ENCODE measurements at regions not wholly inside any gene's neighbourhood (a gene's known extent, or its start where the extent isn't known, plus 50 kb on each side); places are given as distances from the start of the nearest gene placed in this dataset.
"Not testable (repeated sequence)": the region's sequence is repeated elsewhere in the genome, so short reads cannot be mapped to it uniquely, and the experiment has no call there.

DNA sequence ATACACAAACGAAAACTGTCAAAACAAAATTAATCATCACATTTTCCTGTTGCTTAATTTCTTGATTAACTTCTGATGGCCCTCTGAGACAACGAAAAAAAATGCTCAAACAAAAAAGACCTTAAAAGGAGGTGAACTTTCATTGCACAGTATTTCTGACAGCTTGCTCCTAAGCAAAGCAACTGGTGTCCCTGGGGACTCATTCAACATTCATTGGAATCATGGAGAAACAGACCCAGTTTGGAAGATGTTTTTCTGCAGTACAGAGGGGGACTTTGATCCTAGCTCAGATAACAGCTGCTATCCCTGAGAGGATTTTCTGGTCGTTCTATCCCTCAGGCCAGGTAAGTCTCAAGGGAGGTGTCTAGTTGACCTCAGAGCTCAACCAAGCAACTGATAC lies 378.7 kb upstream of the ATP11B start:
- intact Hi-C loops (cut with DNase I) = no loop called here
- no peak for DNase-seq

DNA sequence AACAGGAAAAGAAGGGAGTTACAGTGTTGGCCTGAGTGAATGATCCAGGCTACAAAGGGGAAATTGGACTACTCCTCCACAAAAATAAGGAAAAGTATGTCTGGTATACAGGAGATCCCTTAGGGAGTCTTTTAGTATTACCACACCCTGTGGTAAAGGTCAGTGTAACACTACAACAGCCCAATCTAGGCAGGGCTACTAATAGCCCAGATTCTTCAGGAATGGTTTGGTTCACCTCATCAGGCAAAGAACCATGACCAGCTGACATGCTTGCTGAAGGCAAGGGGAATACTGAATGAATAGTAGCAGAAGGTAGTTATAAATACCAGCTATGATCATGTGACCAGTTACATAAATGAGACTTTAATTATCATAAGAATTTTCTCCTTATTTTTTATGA lies 372.6 kb upstream of the ATP11B start:
- intact Hi-C loops (cut with DNase I) = no loop called here

DNA sequence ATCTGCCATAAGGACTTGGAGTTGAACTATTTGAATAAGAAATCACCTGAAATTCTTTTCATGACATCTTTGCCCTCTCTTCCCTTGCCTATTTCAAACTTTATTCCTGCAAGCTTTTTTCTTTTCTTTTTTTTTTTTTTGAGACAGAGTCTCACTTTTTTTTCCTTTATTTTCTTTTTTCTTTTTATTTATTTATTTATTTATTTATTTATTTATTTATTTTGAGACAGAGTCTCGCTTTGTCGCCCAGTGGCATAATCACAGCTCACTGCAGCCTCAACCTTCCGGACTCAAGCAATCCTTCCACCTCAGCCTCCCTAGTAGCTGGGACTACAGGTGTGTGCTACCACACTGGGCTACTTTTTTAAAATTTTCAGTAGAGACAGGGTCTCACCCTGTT lies 369.3 kb upstream of the ATP11B start:
- no peak for DNase-seq
- intact Hi-C loops (cut with DNase I) = no loop called here

More for the DNA sequence above, 372.6 kb upstream of the ATP11B start:
- no peak for DNase-seq

DNA sequence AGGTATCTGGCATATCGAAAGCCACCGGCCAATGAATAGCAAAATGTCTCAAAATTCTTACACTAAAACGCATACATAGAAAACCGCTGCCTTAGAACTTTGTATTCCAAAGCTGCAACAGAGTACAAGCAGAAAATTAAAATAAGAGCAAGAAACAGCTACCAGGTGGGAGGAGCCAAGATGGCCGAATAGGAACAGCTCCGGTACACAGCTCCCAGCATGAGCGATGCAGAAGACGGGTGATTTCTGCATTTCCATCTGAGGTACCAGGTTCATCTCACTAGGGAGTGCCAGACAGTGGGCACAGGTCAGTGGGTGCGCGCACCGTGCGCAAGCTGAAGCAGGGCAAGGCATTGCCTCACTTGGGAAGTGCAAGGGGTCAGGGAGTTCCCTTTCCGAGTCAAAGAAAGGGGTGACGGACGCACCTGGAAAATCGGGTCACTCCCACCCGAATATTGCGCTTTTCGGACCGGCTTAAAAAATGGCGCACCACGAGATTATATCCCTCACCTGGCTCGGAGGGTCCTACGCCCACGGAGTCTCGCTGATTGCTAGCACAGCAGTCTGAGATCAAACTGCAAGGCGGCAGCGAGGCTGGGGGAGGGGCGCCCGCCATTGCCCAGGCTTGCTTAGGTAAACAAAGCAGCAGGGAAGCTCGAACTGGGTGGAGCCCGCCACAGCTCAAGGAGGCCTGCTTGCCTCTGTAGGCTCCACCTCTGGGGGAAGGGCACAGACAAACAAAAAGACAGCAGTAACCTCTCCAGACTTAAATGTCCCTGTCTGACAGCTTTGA lies 367.2 kb upstream of the ATP11B start:
- intact Hi-C loops (cut with DNase I); DNase-seq: not testable (repeated sequence)

DNA sequence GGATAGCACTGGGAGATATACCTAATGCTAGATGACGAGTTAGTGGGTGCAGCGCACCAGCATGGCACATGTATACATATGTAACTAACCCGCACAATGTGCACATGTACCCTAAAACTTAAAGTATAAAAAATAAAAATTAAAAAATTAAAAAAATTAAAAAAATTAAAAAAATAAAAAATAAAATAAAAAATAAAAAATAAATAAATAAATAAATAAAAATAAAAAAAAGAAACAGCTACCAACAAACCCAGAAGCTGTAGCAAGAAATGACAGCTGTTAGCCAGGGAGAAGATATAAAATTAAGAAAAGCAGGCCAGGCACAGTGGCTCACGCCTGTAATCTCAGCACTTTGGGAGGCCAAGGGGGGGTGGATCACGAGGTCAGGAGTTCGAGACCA lies 361.3 kb upstream of the ATP11B start:
- intact Hi-C loops (cut with DNase I); DNase-seq: not testable (repeated sequence)

DNA sequence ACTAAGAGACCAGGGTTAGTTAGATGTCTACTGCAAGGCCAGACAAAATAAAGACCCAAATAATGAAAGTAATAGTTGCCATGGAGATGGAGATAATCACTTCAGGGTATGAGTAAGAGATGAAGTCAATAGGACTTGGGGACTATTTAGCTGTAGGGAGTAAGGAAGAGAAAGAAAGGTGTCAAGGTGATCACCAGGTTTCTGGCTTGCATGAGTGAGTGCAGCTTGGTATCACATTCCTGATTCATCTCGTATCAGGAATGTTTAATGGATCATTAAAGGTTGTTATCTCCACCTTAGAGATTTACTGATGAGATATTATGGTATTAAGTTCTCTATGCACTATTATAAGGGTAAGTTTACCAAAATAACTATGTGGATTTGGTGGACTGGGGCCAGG lies 357.4 kb upstream of the ATP11B start:
- no peak for DNase-seq
- intact Hi-C loops (cut with DNase I) = no loop called here

DNA sequence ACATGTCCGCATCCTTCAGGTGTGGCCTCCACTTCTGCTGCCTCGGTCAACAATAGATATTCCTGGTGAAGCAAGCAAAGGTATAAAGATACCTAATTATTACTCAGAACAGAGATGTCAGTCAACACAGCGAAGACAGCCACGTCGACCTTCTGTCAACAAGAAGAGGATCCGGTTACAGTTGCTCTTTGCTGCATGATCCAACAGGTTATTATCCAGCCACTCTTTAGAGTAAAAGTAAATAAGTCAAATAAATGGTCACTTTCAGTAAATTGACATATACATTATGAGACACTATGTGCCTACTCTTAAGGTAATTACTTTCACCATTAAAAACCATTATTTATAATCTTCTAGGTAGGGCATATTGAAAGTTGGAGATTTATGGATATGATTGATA lies 356.8 kb upstream of the ATP11B start:
- intact Hi-C loops (cut with DNase I) = no loop called here
- DNase-seq = no peak

DNA sequence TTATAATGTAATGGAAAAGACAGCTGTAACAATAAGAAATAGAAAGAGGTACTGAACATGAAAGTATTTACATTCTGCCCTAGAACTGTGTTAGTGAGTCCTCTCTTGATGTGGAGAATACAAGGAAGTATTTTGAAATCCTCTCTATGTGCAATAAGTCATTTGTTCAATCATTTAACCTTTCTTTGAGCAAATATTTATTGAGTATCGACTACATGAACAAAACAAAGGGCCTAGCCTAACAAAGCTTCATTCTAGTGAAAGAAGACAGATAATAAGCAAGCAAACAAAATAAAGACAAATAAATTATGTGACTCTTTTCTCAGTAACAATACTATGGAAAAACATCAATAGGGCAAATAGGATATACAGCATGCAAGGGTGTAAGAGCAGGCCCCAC lies 354.9 kb upstream of the ATP11B start:
- intact Hi-C loops (cut with DNase I) = no loop called here

DNA sequence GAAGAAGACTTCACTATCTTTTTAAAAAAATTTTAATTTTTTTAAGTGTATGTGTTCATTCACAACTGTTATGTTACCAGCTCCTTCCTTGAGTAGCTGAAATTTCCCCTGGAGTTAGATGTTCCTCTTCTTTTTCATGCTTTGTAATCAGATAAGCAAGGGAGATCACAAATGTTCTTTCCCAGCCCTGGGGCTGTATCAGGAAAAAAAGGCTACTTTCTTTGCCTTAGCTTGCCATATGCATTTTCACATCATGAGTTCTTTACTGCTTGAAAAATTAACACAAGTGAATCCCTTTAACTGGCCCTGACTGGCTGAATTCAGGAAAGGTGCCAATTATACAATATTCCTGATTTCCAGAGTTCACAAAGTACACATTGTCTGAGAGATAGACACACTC lies 353.2 kb upstream of the ATP11B start:
- intact Hi-C loops (cut with DNase I) = no loop called here
- DNase-seq = no peak

More for the DNA sequence above, 354.9 kb upstream of the ATP11B start:
- no peak for DNase-seq

DNA sequence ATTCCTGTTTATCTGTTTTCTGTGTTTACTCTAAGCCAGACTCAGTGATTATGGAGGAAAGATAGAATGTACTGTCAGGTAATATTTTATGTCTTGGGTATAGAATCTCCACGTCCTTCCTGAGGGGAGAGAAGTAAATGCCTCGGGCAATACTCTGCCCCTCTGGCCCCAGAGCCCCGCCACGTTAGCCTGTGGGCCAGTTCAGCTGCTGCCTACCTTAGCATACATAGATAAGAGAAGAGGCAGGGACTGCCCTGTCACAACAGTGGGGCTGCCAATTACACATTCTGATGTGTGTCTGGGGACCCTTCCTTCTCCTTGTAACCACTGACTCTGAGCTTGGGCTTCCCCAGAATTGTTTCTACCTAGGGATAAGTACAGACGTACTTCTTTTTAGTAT lies 347.7 kb upstream of the ATP11B start:
- no peak for DNase-seq
- intact Hi-C loops (cut with DNase I) = no loop called here

DNA sequence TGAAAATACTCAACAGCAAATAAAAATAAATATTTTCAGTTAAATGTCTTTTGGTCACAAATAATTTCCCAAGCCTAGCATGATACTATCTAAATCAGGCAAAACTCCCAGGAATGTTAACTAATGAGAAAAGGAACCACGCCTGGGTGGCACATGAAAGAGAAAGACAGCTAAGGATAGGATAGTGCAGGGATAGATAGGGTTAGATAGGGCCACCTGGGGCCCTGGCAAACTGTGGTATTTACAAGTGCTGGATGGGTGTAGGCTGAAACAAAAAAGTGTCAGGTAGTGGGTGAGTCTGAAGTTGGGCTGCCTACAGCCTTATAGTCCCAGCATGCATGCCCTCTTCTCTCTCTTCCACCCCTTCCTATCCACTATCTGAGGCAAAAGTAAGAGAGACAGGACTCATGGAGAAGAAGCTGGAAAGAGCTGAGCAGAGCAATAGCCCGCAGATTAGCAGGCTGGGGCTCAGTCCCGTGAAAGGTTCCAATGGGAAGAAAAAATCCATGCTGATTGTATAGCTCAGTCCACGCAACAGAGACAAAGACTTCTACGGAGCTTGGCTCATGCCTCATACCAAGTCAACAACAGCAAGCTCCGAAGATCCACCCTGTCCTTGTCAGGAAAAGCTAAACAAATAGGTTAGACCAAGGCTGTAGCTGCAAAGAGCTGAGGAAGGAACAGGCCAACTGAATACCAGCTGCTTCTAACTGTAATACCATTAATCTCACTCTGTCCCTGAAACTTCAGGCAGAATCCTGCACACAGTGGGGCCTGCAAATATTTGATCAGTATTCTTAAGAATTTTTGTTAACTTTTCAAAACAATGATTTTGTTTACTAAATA lies 342.1 kb upstream of the ATP11B start:
- intact Hi-C loops (cut with DNase I) = no loop called here

DNA sequence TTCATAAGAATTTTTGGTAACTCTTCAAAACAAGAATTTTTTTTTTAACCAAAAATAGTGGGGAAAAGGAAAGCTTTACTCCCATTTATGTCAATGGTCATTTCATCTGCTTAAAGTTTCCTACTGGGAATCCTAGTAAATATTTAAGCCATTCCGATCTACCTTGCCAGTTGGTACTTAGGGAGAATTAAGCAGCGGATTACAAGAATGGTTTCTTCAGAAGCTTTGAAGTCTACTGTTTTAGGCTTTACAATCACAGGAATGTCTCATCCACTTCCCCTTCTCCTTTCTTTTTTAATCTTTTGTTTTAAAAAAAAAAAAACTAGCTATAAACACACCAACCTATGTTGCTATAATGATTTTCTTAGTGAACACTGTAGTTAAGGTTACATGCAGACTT lies 341.4 kb upstream of the ATP11B start:
- intact Hi-C loops (cut with DNase I) = no loop called here

More for the DNA sequence above, 342.1 kb upstream of the ATP11B start:
- DNase-seq = no peak

DNA sequence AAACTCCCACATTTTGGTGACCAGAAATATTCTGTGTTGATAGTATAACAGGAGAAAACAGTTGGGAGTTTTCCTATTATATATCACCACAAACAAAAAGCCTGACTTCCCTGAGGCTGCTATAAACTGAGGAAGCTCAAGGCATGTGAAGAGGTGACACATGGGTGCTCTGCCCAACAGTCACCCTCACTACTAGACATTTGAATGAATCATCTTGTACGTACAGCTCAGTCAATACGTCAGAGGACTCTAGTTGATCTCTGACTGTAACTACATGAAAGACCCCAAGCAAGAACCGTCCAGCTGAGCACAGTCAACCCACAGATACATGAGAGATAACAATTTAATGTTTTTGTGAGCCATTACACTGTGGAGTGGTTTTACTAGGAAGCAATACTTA lies 338.3 kb upstream of the ATP11B start:
- no peak for DNase-seq
- intact Hi-C loops (cut with DNase I) = no loop called here

More for the DNA sequence above, 341.4 kb upstream of the ATP11B start:
- DNase-seq = no peak

DNA sequence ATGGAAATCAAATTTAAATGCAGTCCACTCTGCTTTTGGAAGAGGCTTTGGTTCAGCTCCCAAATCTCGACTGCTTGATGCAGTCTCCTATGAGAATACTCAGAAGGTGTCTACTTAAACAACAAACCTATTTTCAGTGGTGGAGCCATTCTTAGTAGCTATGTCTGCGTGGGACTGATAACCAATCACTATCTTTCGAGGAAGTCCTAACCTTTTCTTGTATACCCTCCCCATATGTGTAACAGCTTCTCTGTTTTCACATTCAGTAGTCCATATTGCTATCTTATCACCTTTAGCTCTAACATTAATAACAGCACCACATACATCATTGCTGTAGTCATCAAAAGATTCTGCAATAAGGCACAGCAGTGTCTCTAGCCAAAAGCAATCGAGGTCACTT lies 333.0 kb upstream of the ATP11B start:
- intact Hi-C loops (cut with DNase I) = no loop called here

DNA sequence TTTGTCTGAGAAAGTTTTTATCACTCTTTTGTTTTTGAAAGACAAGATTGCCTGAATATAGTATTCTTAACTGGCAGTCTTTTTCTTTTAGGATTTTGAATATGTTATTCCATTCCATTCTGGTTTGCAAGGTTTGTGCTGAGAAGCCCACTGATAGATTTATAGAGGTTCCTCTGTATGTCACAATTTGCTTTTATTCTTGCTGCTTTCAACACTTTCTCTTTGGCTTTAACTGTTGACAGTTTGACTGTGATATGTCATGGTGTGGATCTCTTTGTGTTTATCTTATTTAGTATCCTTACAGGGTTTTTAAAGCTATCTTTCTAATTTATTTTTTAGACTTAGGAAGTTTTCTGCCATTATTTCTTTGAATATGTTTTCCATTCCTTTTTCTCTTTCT lies 331.2 kb upstream of the ATP11B start:
- intact Hi-C loops (cut with DNase I) = no loop called here
- no peak for DNase-seq

More for the DNA sequence above, 333.0 kb upstream of the ATP11B start:
- no peak for DNase-seq

DNA sequence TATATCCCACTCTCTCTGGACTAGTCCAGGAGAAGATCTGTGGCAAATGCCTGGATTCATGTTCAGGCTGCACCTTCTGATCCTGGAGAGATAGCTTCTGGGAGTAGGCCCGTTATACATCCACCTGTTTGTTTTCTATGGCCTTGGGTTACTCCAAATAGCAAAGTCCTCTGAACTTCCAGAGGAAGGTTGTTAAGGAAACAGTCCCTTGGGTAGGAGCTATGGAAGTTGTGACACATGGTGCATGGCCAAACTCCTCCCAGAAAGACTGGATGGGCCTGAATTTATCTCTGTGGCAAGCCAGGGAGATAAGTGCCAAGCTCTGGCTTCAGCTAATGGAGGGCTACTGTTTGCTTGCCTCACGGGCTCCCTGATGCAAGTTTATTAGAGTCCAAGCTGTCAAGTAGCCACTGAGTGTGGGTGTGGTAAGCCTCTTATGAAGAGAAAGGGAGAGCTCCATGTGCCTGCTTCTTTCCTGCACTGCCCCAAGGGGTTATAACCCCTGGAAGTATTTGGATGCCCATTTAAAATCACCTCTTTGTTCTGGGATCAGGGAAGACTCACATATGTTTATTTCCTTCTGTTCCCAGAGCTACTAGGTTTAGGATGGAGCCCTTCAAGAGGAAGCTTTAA lies 328.7 kb upstream of the ATP11B start:
- intact Hi-C loops (cut with DNase I) = no loop called here
- no peak for DNase-seq

DNA sequence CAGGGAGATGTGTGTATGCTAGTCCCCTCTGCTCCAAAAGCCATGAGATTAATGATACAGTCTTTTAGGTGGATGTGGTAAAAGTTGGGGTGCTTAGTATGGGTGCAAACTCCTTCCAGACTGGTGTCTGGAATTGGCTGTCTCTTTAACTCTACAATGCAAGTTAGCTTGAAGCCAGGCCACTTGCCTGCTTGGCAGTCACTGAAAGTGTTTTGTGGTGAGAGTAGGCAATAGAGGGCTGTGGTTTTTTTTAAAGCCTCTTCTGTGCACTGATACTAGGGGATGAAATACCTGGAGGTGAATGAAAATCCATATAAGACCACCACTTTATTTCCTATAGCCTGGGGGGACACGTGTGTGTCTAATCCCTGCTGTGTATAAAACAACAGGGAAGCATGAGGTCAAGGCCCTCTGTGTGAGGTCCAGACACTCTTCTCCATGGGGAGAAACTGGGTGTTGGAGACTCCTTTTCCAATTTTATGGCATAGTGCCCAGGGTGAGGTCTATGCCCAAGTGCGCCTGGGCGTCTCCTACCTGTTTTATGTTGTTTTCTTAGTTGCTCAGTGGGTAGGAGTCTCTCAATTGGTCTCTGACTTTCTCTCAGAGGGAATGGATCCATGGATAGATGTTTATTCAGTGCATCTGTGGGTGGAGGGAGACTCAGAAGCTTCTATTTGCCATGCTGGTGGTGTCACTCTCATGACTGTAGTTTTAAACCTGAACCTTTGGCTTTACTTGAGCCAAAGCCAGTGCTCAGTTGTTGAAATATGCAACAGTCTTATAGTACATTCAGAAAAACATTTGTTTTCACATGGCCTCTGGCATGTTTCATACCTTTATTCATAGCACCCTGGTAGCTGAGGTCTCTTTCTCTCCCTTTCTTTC lies 327.8 kb upstream of the ATP11B start:
- intact Hi-C loops (cut with DNase I) = no loop called here
- DNase-seq = no peak

DNA sequence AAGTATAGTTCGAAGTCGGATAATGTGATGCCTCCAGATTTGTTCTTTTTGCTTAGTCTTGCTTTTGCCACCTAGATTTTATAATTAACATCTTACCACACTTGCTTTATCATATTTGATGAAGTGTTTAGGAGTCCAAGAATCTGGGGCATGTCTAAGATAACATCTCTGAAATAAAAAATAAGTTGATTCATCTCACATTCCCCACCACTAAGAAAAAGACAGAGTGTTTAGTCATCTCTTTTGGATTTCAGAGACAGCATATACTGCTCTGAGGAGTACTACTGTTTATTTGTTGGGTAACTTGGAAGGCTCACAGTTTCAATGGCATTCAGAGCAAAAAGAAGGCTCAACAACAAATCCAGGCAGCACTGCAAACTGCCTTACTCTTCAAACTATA lies 324.2 kb upstream of the ATP11B start:
- no peak for DNase-seq
- intact Hi-C loops (cut with DNase I) = no loop called here

DNA sequence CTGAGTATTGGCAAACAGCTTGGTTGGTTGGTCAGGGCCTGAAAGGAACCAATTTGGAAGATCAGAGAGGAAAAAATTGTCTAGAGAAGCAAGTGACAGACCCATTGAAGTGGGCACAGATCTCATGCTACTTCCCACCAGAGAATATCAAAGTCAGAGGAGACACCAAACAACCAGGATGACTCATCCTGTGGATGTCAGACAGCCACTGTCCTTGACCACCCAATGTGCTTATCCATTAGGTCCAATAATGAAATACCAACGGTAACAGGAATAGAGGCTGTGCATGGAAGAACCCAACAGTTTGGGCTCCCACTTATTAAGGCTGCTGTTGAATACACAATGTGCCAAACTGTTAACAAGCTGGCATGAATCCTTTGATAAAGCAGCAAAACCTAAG lies 323.1 kb upstream of the ATP11B start:
- no peak for DNase-seq
- intact Hi-C loops (cut with DNase I) = no loop called here

DNA sequence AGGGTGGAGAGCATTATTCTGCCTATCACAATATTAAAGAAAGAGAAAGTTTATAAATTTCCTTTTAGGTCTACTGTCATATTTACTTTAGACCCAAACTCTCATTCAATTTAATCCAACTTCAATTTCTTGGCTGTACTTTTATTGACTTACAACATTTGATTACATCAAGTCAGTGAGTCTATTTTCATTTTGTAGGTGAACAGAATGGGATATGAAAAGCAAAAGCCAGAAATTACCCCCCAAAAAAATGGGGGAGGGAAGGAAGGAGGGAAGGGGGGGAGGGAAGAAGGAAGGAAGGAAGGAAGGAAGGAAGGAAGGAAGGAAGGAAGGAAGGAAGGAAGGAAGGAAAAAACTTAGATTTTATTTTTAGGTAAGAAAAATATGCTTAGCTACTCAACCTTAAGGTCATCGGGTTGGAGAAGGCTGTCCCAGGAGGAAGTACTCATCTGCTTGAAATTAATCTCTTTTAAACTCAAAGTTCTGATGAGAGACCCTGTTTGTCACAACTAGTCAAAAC lies 320.1 kb upstream of the ATP11B start:
- no peak for DNase-seq
- intact Hi-C loops (cut with DNase I) = no loop called here
